NCI-H187 (cell line): ENCODE measurements at regions not wholly inside any gene's neighbourhood (a gene's known extent, or its start where the extent isn't known, plus 50 kb on each side); places are given as distances from the start of the nearest gene placed in this dataset.
"Not testable (repeated sequence)": the region's sequence is repeated elsewhere in the genome, so short reads cannot be mapped to it uniquely, and the experiment has no call there.

Experiments used
- DNase-seq, 2 experiments: peaks; one replicate each; lab custom pipeline; 2025; lab: John Stamatoyannopoulos, UW

DNA sequence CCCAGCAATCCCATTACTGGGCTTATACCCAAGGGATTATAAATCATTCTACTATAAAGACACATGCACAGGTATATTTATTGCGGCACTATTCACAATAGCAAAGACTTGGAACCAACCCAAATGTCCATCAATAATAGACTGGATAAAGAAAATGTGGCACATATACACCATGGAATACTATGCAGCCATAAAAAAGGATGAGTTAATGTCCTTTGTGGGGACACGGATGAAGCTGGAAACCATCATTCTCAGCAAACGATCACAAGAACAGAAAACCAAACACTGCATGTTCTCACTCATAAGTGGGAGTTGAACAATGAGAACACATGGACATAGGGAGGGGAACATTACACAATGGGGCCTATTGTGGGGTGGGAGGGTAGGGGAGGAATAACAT is 224.4 kb upstream of the SERP2 start:
- DNase-seq: not testable (repeated sequence)

DNA sequence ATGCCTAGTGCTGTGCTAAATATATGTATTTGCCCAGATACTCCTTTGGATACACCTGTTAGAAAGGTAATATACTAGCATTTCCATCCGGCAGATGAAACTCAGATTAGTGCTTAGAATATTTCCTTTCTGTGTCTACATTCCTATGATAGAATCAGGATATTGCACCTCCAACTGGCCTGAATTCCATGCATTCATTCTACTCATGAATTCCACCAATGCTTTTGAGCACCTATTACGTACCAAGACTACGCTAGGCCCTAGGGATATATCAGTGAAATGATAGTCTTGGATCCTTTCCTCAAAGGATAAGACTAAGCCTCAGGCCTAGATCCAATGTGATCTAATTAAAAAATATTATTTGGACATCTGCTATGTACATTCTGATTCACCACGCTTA is 223.8 kb upstream of the SERP2 start:
- no peak for DNase-seq

DNA sequence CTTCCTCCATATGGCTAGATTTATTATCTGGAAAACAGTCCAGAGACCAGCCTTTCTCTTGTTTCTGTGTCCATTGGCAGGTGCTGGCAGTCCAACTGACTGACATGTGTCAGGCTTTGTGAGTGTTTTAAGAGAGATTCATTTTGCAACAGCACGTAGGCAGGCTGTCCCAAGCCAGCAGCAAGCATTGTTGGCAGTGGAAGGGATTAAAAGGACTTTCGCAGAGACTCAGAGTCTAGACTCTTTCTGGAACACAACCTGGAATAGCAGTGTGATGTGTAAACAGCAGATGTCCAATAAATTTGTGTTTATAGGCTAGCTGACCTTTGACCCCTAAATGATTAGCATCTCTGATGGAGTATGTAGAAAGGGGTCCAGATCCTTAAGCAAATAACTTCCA is 222.2 kb upstream of the SERP2 start:
- DNase-seq: no peak

DNA sequence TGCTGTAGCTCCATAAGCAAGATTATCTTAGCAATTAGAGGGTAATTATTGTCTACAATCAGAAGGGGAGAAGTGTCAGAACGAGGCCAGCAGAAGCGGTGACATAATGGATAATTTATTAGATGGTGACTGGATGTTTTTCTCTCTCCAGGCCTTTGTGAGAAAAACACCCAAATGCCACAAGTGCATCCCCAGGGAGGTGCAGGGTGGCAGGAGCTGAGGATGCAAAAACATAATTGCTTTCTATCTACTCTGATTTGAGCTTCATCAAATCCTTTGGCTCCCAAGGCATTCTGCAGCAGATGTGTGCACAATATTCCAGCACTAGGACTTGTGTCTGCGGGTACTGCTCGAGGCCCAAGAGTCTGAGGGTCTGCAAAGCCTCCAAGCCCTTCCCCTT is 220.1 kb upstream of the SERP2 start:
- DNase-seq: no peak

DNA sequence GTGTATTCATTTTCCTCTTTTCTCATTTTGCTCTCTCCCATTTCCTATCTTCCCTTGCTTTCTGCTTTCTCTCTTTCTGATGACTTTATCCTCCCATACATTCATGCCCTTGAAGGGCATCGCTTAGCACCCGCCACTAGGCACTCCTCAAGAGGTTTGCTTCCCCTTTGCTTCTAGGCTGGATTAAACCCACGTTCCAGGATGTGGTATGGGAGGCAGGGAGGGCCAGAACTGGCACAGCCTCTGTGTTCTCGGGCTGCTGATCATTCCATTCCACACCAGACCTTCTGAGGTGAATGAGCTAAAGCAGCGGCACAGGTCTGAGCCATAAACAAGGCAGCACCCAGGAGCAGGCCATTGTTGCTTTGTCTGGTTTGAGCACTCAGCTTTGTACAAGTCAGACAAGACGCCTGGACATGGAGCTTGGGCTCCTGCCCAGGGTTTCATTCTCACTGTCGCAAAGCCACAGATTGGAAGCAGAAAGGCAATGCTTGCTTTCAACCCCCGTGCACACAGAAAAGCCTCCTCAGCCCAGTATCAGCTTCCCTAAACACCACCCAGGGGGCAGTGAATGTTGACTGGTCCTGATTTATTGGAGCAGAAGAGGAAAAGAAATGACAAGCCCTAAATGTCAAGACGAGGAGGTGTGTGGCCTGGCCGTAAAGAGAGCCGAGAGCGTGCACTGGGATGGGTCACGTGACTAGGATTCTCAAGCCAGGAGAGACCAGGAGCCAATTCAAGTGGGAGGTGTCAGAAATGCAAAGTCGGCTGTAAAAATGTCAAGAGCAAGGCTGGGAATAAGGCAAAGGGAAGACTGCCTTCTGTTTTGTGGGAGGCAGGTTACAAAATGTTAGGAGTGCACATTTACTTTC is 218.0 kb upstream of the SERP2 start:
- peak; percentile 57 to 74 for DNase-seq

DNA sequence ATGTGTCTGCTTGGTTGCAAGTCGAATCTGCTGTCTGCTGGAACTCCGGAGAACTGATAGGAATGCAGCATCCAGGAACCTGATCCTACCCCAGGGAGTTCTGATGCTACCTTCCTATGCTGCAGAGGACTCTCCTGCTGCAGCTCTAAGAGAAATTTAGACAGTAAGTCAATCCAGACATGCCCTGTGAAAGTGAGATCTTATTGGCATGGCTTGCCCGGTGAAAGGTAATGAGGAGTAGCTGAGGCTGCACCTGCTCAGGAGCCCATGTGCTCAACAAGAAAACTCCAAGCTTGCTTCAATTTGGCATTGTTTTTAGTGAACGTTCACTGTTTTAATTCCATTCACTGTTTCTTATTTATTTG is 217.3 kb upstream of the SERP2 start:
- DNase-seq: no peak

DNA sequence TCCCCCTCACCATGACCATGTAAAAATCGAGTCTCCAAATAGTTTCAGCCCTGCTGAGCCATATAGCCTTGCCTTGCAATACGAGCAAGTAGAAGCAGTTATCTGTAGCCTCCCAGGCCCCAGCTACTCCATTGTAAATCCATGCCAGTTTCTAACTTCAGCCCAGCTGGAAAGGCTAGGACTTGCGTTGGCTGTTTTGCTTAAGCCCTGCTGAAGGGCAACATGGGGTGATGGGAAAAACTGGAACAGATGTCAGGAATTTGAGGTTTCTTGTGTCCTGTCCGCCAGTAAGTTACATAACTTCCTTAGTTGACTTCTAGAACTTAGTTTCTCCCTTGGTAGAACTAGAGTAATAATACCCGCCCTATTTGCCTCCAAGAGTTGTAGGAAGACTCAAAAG is 216.0 kb upstream of the SERP2 start:
- DNase-seq: no peak

DNA sequence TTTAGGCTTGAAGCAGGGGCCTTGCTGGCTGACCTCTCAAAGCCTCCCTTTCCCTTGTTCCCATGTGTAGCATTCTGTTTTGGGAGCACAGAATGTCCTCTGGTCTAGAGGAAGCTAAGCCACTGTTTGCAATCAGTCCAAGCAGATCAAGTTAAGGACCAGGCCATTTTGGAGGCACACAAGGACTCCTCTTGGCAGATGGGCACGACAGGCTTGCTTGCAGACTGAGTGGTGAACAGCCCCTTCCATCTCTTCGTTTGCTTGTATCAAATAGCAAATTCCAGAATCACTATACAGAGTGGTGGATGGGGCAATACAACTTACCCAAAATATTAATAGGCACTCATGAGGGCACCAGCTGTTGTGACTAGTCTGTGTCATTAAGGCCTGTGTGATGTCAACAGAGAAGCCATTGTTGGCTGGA is 215.5 kb upstream of the SERP2 start:
- no peak for DNase-seq

DNA sequence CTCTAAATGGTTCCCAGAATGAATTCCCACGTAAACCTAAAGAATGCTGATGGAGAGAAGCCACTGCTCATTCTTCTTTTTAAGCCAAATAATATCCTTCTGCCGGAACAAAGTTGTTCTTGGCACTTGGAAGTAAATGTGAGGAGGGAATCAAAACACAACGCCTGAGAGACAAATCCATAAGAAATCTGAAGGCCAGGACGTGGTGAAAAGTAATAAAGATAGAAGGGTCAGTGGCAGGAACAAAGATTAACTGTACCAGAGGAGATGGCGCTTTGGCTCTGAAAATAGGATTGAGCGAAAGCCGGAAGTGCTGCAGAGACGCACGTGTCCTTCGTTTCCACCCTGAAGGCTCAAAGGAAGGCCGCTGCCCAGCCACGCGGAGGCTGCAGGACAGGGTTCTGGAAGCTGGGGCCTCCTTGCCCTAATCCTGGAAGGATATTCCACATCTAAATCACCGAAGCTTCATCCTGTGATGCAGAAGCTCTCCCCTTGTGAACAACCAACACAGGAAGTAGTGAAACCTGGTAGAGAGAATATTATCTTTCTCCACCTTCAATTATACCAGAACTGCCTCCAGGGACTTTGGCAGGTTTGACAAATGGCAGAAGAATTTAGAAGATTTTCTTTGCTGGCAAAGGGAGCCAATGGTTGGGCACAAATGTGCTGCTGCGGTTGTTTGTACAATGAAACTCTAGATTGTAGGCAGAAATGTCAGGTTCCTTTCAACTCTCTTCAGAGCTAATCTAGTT is 214.6 kb upstream of the SERP2 start:
- DNase-seq: no peak

DNA sequence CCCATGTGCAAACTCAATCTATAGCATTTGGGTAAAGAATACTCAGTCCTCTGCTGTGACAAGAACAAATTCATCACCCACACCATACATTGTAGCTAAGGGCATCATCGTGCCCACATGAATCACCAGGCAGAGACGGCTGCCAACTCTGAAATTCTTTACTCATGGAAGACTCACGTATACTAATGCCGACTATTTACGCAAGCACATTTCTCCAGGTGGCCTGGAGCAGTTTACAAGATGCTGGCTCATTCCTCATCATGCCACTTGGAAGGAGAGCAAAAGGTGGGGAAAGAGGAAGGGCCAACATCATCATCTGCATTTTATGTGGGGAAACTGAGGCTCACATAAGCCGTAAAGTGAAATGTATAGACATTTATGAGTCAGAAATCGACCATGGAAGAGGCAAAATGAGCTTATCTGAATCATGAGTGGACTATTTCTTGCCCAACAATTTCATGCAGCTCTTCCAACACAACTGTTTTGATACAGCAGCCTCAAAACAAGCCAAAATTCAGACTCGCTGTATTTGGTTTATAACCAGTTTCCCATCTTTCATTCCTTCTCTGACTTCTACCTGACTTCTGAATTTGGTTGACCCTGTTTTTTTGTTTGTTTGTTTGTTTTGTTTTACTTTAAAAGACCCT is 213.9 kb upstream of the SERP2 start:
- DNase-seq: no peak

DNA sequence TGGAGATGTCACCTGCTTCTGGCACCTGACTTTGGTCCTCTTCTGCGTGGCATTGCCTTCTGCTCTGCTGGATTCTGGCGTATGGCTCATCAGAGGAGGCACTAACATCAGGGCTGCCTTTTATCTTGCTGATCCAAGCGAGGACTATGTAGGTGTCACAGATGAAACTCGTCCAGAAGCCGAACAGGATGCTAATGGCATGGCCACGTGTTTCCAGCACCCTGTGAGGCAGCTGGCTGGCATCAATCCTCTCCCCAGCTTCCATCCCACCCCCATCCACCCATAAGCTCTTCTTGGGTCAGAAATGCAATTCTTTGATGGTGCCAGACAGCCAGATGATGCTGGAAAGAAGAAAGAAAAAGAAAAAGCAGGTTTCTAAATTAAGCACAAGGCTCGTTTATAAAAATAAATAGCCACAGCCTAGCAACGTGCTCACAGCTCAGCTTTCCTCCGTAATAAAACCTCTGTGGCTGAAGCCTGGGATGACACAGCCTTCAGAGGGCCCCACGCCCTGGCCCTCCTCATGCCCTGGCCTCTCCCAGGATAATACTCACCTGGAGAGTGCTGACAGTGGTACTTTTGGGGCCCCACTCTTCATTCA is 212.9 kb upstream of the SERP2 start:
- no peak for DNase-seq

DNA sequence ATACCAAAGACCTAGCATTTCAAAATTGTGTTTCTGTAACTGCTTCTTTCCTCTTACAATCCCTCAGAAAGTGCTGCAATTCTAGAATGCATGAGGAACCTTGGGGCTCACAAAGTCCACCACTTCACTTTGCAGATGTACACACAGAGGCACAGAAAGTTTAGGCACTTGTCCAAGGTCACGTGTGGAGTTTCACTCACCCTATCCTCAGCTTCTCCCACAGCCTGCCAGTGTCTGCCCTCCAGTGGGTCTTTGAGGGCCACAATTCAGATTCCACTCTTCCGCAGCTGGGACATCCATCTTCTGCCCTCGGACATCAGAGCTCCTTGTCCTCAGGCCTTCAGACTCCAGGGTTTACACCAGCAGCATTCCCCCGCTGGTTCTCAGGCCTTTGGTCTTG is 210.5 kb upstream of the SERP2 start:
- no peak for DNase-seq

DNA sequence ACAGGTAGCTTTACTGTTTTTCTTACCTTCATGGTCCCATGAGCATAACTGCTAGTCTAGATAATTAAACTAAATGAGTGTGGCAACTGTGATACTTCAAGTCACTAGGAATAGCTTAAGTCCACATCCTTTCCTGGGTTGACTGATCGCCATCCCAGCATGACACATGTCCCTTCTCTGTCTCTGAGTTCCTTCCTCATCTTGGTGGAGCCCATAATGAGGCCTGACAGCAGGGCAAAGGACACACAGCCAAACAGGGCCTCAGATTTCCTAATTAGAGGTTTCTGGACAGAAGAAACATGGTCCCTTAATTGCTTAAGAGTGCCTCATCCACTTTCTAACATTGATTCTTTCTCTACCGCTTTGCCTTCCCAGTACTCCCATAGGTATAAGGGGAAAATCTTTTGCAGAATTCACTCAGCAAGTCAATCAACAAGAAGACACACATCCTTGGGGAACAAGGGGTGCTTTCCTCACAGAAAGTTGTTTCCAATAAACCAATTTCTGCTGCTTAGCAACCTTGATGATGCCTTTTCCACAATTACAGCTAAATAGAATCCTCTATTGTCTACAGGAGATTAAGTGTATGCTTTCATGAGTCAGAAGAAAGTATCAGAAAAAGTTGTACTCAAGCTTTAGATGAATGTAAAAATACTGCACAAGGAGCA is 208.3 kb upstream of the SERP2 start:
- DNase-seq: no peak

DNA sequence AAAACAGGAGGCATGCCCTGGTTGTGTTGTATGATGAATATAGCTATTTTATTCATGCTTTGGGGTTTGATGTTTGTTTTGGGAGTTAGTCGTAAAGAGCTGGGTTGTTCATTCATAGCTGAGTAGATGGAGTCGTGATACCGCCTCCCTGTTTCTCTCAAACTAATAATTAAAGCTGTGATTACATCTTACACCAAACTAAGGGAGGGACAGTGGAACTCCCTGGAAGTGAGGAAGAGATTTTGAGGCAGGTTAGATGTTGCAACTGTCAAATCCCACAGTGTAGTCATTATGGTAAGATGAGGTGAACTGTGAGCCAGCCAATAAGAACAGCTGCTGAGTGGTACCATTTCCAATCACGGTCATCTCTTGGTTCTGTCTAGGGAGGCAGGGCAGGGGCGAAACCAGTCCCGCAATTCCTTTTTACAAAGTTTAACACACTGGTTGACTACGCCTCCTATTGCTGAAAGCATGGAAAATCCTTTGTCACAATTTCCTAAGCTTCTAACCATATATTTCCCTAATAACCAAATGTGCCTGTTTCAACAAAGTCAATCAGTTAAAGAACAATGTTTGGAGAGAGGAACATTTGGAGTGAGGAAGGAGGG is 207.6 kb upstream of the SERP2 start:
- no peak for DNase-seq

DNA sequence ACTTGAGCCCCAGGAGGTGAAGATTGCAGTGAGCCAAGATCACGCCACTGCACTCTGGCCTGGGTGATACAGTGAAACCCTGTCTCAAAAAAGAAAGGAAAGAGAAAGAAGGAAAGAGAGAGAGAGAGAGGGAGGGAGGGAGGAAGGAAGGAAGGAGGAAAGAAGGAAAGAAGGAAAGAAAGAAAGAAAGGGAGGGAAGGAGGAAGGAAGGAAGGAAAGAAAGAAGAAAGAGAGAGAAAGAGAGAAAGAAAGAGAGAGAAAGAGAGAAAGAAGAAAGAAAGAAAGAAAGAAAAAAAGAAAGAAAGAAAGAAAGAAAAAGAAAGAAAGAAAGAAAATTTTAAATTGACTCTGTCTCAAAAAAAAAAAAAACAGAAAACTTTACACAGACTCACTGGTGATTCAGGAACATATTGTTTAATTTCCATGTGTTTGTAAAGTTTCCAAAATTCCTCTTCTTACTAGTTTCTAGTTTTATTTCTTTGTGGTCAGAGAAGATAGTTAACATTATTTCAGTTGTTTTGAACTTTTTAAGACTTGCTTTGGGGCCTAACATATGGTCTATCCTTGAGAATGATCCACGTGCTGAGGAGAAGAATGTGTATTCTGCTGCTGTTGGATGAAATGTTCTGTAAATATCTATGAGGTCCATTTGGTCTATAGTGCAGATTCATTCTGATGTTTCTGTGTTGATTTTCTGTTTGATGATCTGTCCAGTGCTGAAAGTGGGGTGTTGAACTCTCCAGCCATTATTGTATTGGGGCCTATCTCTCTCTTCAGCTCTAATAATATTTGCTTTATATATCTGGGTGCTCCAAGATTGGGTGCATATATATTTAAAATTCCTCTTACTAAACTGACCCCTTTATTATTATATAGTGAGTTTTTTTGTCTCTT is 204.4 kb upstream of the SERP2 start:
- DNase-seq: no peak

DNA sequence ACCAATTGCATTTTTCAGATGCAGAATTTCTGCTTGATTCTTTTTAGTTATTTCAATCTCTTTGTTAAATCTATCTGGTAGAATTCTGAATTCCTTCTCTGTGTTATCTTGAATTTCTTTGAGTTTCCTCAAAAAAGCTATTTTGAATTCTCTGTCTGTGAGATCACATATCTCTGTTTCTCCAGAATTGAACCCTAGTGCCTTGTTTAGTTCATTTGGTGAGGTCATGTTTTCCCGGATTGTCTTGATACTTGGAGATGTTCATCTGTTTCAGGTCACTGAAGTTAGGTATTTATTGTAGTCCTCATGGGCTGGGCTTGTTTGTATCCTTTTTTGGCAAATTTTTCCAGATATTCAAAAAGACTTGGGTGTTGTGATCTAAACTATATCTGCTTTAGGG is 202.9 kb upstream of the SERP2 start:
- DNase-seq: no peak

DNA sequence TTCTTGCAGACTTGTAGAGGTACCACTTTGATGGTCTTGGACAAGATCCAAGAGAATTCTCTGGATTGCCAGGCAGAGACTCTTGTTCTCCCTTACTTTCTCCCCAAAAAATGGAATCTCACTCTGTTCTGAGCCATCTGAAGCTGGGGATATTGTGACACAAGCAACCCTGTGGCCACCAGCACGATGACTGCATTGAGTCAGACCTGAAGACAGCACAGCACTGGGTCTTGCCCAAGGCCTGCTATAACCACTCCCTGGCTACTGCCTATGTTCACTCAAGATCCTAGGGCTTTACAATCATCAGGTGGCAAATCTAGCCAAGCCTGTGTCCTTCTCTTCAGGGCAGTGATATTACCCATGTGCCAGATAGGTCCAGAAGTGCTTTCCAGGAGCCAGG is 202.5 kb upstream of the SERP2 start:
- no peak for DNase-seq

DNA sequence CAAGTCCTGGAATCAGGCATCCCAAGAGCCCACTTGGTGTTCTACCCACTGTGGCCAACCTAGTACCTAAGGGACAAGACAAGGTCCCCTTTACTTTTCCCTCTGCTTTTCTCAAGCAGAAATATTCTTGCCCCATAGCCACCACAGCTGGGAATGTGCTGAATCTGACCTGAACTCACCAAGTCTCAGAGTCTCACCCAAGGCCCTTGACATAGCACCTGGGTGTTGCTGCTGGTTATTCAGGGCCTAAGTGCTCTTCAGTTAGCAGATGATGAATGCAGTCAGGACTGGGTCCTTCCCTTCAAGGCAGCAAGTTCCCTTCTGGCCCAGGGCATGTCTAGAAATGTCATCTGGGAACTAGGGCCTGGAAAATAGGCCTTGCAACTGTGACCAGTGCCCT is 201.8 kb upstream of the SERP2 start:
- DNase-seq: no peak

DNA sequence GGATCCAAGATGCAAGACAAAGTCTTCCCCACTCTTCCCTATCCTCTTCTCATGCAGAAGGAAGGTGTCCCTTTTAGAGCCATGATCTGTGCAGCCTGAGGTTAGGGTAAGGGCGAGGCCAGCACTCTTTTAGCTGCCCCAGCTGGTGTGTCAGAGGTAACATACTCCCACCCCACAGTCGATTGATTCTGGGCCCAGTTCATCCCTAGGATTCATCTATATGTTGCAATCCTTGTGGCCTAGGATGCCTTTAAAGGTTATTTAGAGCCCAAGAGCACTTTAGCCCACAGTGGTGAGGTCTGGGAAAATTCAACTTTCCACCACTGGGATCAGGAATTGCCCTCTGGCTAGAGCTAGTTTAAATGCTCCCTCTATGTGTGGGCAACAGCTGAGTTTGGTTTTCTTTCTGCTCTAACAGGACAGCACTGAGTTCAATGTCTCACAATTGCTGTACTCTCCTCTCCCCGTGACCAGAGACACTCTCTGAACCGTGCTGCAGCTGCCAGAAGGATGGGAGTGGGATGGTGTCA is 201.3 kb upstream of the SERP2 start:
- no peak for DNase-seq

DNA sequence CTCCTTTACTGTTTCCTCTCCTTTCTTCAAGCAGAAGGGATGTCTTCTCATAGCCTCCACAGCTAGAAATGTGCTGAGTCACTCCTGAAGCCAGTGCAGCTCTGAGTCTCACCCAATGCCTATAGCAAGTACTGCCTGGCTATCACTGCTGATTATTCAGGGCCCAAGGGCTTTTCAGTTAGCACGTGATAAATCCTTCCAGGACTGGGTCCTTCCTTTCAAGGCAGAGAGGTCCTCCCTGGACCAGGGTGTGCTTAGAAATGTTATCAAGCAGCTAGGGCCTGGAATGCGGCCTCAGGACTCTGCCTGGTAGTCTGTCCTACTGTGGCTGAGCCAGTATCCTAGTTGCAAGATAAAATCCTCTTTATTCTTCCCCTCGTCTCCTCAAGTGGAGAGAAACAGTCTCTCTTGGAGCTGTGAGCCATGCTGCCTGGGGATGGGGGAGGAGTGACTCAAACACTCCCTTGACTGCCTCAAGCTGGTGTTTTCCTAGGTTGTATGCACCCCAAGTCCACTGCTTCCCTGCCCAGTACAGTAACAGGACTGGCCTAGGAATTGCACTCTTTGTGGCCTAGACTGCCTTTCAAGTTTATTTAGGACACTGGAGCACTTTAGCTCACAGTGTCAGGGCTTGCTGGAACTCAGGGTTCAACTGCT is 198.7 kb upstream of the SERP2 start:
- no peak for DNase-seq
